ENCODE measurements at regions not wholly inside any gene's neighbourhood (a gene's known extent, or its start where the extent isn't known, plus 50 kb on each side); places are given as distances from the start of the nearest gene placed in this dataset.

- TF ChIP-seq POU2F2 (IDR thresholded peaks at IDR 0.05; ENCODE audit: low read depth, low read length) (no peak), POLR2A (IDR thresholded peaks at IDR 0.05; ENCODE audit: low read depth, low read length) (no peak), POLR2AphosphoS5 (IDR thresholded peaks at IDR 0.05; ENCODE audit: low read depth, low read length) (no peak), TAF1 (IDR thresholded peaks at IDR 0.05; ENCODE audit: low read depth, low read length) (no peak)
These were observed 597.0 kb upstream of the RGS18 start for GRCh38 chr1:191561276-191561675.

Measured in GM12891 (cell line).